MM.1S (cell line): ENCODE measurements at regions not wholly inside any gene's neighbourhood (a gene's known extent, or its start where the extent isn't known, plus 50 kb on each side); places are given as distances from the start of the nearest gene placed in this dataset.

Source experiments
- DNase-seq: peaks from one replicate; pipeline ENCODE4 v3.0.0-alpha.2; 2015
- H2AFZ ChIP-seq: fragments of 300-600 bp; sonication (generic); 2 replicates; pipeline ENCODE4 v1.6.0; 2016; ENCODE audit warnings: antibody characterized with exemption, low read length
- H3F3A ChIP-seq: fragments of 300-600 bp; sonication (generic); 2 replicates; pipeline ENCODE4 v1.6.1; 2016; ENCODE audit warnings: mild to moderate bottlenecking, antibody characterized with exemption, low read length, moderate library complexity, mixed read lengths; ENCODE audit not compliant: insufficient read depth
- H3K27ac ChIP-seq: fragments of 300-600 bp; sonication (generic); 2 replicates; pipeline ENCODE4 v1.5.1; 2016; ENCODE audit warnings: mild to moderate bottlenecking, low read length
- H3K27me3 ChIP-seq: fragments of 300-600 bp; sonication (generic); replicated peaks from 2 replicates; pipeline ENCODE4 v1.6.0; 2016; ENCODE audit warnings: low read length; ENCODE audit not compliant: insufficient read depth
- H3K36me3 ChIP-seq: fragments of 300-600 bp; sonication (generic); replicated peaks from 2 replicates; pipeline ENCODE4 v1.6.1; 2016; ENCODE audit warnings: mild to moderate bottlenecking, low read length, mixed read lengths; ENCODE audit not compliant: insufficient read depth
- H3K4me1 ChIP-seq: fragments of 300-600 bp; sonication (generic); 2 replicates; pipeline ENCODE4 v1.6.1; 2016; ENCODE audit warnings: low read length, mixed read lengths
- H3K4me2 ChIP-seq: fragments of 300-600 bp; sonication (generic); 2 replicates; pipeline ENCODE4 v1.6.0; 2016; ENCODE audit warnings: low read depth, low read length
- H3K4me3 ChIP-seq: fragments of 300-600 bp; sonication (generic); 2 replicates; pipeline ENCODE4 v1.5.1; 2016; ENCODE audit warnings: low read length, mixed read lengths
- H3K79me2 ChIP-seq: fragments of 300-600 bp; sonication (generic); 2 replicates; pipeline ENCODE4 v1.6.1; 2016; ENCODE audit warnings: mixed run types, low read length, mixed read lengths
- H3K9ac ChIP-seq: fragments of 300-600 bp; sonication (generic); 2 replicates; pipeline ENCODE4 v1.6.1; 2016; ENCODE audit warnings: low read length, mixed read lengths
- H3K9me2 ChIP-seq: fragments of 300-600 bp; sonication (generic); replicated peaks from 2 replicates; pipeline ENCODE4 v1.6.1; 2016; ENCODE audit warnings: mild to moderate bottlenecking, low read length, mixed read lengths; ENCODE audit not compliant: insufficient read depth
- H3K9me3 ChIP-seq: fragments of 300-600 bp; sonication (generic); replicated peaks from 2 replicates; pipeline ENCODE4 v1.6.1; 2016; ENCODE audit warnings: mild to moderate bottlenecking, low read length, mixed read lengths; ENCODE audit not compliant: insufficient read depth
- H4K20me1 ChIP-seq: fragments of 300-600 bp; sonication (generic); 2 replicates; pipeline ENCODE4 v1.6.1; 2016; ENCODE audit warnings: mild to moderate bottlenecking, low read length, moderate library complexity, mixed read lengths; ENCODE audit not compliant: insufficient read depth
- CTCF ChIP-seq: fragments of 300-600 bp; sonication (generic); IDR thresholded peaks from 2 replicates; pipeline ENCODE4 v1.5.1; 2016; ENCODE audit warnings: antibody characterized with exemption, low read length, mixed read lengths
- EZH2 ChIP-seq: fragments of 300-600 bp; sonication (generic); optimal IDR thresholded peaks from 2 replicates; pipeline ENCODE3; 2017; ENCODE audit warnings: low read depth, mild to moderate bottlenecking, antibody characterized with exemption, low read length, mixed read lengths
- EZH2phosphoT487 ChIP-seq: fragments of 300-600 bp; sonication (generic); IDR thresholded peaks from 2 replicates; pipeline ENCODE4 v1.6.1; 2018; ENCODE audit warnings: antibody characterized with exemption, low read length

- TF ChIP-seq CTCF (no peak), EZH2 (no peak), EZH2phosphoT487 (no peak)
- no peaks in the 10 kb centered on the region for H4K20me1 ChIP-seq
- no peak overlapping the region for H2AFZ ChIP-seq
These were observed 56.6 kb upstream of the SETBP1 start for GRCh38 chr18:44624052-44624451.

GRCh38 chr18:44625386-44625785, 55.3 kb upstream of the SETBP1 start:
- no peak for DNase-seq
- H3F3A ChIP-seq: no peaks in the 10 kb centered on the region
- H3K9me2 ChIP-seq: no peaks in the 10 kb centered on the region
- no peak overlapping the region for H3K4me2 ChIP-seq
- no peaks in the 10 kb centered on the region for H3K9me3 ChIP-seq
- no peaks in the 10 kb centered on the region for H3K4me1 ChIP-seq
- no peaks in the 10 kb centered on the region for H4K20me1 ChIP-seq
- no peak overlapping the region for H3K27ac ChIP-seq
- TF ChIP-seq EZH2: no peak
- TF ChIP-seq CTCF: no peak
- TF ChIP-seq EZH2phosphoT487: no peak
- H3K4me3 ChIP-seq: no peak overlapping the region
- H3K36me3 ChIP-seq: no peaks in the 10 kb centered on the region
- no peaks in the 10 kb centered on the region for H3K27me3 ChIP-seq
- no peak overlapping the region for H3K9ac ChIP-seq
- H2AFZ ChIP-seq: no peak overlapping the region
- H3K79me2 ChIP-seq: no peaks in the 10 kb centered on the region

More at GRCh38 chr18:44624052-44624451, 56.6 kb upstream of the SETBP1 start:
- Histone ChIP-seq H3K27me3 (no peaks in the 10 kb centered on the region), H3K27ac (no peak overlapping the region), H3K9ac (no peak overlapping the region), H3K4me3 (no peak overlapping the region), H3K9me2 (no peaks in the 10 kb centered on the region), H3K9me3 (no peaks in the 10 kb centered on the region), H3K79me2 (no peaks in the 10 kb centered on the region), H3F3A (no peaks in the 10 kb centered on the region), H3K4me1 (no peaks in the 10 kb centered on the region), H3K36me3 (no peaks in the 10 kb centered on the region), H3K4me2 (no peak overlapping the region)
- DNase-seq: no peak

GRCh38 chr18:44626236-44626635, 54.5 kb upstream of the SETBP1 start:
- H2AFZ ChIP-seq: no peak overlapping the region
- no peak overlapping the region for H3K4me3 ChIP-seq
- no peaks in the 10 kb centered on the region for H3K27me3 ChIP-seq
- no peaks in the 10 kb centered on the region for H3K9me3 ChIP-seq
- no peak for DNase-seq
- H3K9ac ChIP-seq: no peak overlapping the region
- H4K20me1 ChIP-seq: no peaks in the 10 kb centered on the region
- no peak overlapping the region for H3K27ac ChIP-seq
- H3K36me3 ChIP-seq: no peaks in the 10 kb centered on the region
- no peaks in the 10 kb centered on the region for H3K9me2 ChIP-seq
- H3K4me2 ChIP-seq: no peak overlapping the region
- H3K79me2 ChIP-seq: no peaks in the 10 kb centered on the region
- H3K4me1 ChIP-seq: no peaks in the 10 kb centered on the region
- H3F3A ChIP-seq: no peaks in the 10 kb centered on the region
- TF ChIP-seq EZH2: no peak
- TF ChIP-seq CTCF: no peak
- no peak for TF ChIP-seq EZH2phosphoT487
